NB4 (cell line): ENCODE measurements at regions not wholly inside any gene's neighbourhood (a gene's known extent, or its start where the extent isn't known, plus 50 kb on each side); places are given as distances from the start of the nearest gene placed in this dataset.

Source experiments
- CTCF ChIP-seq: IDR thresholded peaks from one replicate; pipeline ENCODE4 v1.5.1; 2012; ENCODE audit warnings: low read depth, low read length
- POLR2A ChIP-seq: IDR thresholded peaks from 2 replicates; pipeline ENCODE4 v1.6.1; 2011; ENCODE audit warnings: mild to moderate bottlenecking; ENCODE audit not compliant: insufficient read length; ENCODE audit errors: extremely low read depth

GRCh38 chr5:106862450-106863193, 808.1 kb downstream of the EFNA5 start:
- no peak for TF ChIP-seq CTCF
- TF ChIP-seq POLR2A, result no peak
